A549 (cell line): ENCODE measurements at regions not wholly inside any gene's neighbourhood (a gene's known extent, or its start where the extent isn't known, plus 50 kb on each side); places are given as distances from the start of the nearest gene placed in this dataset.
"Not testable (repeated sequence)": the region's sequence is repeated elsewhere in the genome, so short reads cannot be mapped to it uniquely, and the experiment has no call there.

Experiments
- ATAC-seq, 2 experiments: fragments of 200-7000 bp in 1 of 2; fragments of >200 bp in 1 of 2; cut with Nextera tagmentation in 1 of 2; cut with Tn5 transposase in 1 of 2; 3 replicates each; pipeline versions ENCODE4 v1.8.0 to v1.9.1; 2018 to 2020; ENCODE audit warnings: mild to moderate bottlenecking in 1 of 2, moderate library complexity in 1 of 2
- CTCF ChIA-PET: fragments of 300-600 bp; sonication (Branson Sonifier 250); formaldehyde crosslinking; extraction: SDS; loops from one replicate; lab custom pipeline; 2021; ENCODE audit warnings: antibody characterized with exemption, inconsistent platforms; lab: Yijun Ruan, JAX
- POLR2A ChIA-PET: fragments of 350-600 bp; formaldehyde crosslinking; extraction: SDS; loops from one replicate; lab custom pipeline; 2021; ENCODE audit warnings: antibody characterized with exemption, inconsistent platforms; lab: Yijun Ruan, JAX
- DNase-seq, 2 experiments: peaks; one replicate each; pipeline versions ENCODE4 v3.0.0 to v3.0.0-alpha.2; 2011 to 2016; ENCODE audit warnings: low read depth in 1 of 2, low spot score in 1 of 2
- FAIRE-seq: peaks from 2 replicates; lab custom pipeline; 2011; peaks lifted over from hg19 to GRCh38; lab: Jason Lieb, UNC
- H3K27ac ChIP-seq, 2 experiments: fragments of >200 bp; sonication (Bioruptor Twin); formaldehyde crosslinking; 3 replicates each; pipeline ENCODE4 v1.5.1; 2016 to 2017
- H3K4me1 ChIP-seq: fragments of >200 bp; sonication (Bioruptor Twin); formaldehyde crosslinking; 3 replicates; pipeline ENCODE4 v1.6.1; 2016
- H3K4me2 ChIP-seq: fragments of >200 bp; sonication (Bioruptor Twin); formaldehyde crosslinking; 3 replicates; pipeline ENCODE4 v1.6.1; 2016
- H3K4me3 ChIP-seq: fragments of >200 bp; sonication (Bioruptor Twin); formaldehyde crosslinking; 3 replicates; pipeline ENCODE4 v1.5.1; 2016
- H3K9me3 ChIP-seq: fragments of >200 bp; sonication (Bioruptor Twin); formaldehyde crosslinking; 3 replicates; pipeline ENCODE4 v1.6.1; 2016
- BHLHE40 ChIP-seq: IDR thresholded peaks from 2 replicates; pipeline ENCODE4 v1.6.1; 2012; ENCODE audit warnings: low read depth, low read length, inconsistent platforms
- CEBPB ChIP-seq, 2 experiments: fragments of >200 bp in 1 of 2; sonication (Bioruptor Twin) in 1 of 2; formaldehyde crosslinking in 1 of 2; IDR thresholded peaks; 2 replicates each; pipeline ENCODE4 v1.6.1; 2012 to 2016
- CHD4 ChIP-seq: fragments of 200-600 bp; sonication (generic); IDR thresholded peaks from 2 replicates; pipeline ENCODE4 v1.6.1; 2016; ENCODE audit warnings: antibody characterized with exemption, mild to moderate bottlenecking, borderline replicate concordance
- EHMT2 ChIP-seq: fragments of 200-600 bp; sonication (generic); IDR thresholded peaks from 2 replicates; pipeline ENCODE4 v1.6.1; 2016; ENCODE audit warnings: antibody characterized with exemption, low read depth, mild to moderate bottlenecking, moderate library complexity
- ESRRA ChIP-seq: fragments of 150-350 bp; IDR thresholded peaks from 2 replicates; pipeline ENCODE4 v1.6.1; 2014; ENCODE audit warnings: mild to moderate bottlenecking, low read length, borderline replicate concordance
- FOXS1 ChIP-seq: fragments of 250-450 bp; sonication (Bioruptor Pico); IDR thresholded peaks from 2 replicates; pipeline ENCODE4 v1.5.0; 2020; ENCODE audit warnings: mild to moderate bottlenecking, moderate library complexity
- GATA3 ChIP-seq: IDR thresholded peaks from 2 replicates; pipeline ENCODE4 v1.6.1; 2012; ENCODE audit warnings: borderline replicate concordance
- HDAC2 ChIP-seq: fragments of 200-600 bp; sonication (generic); IDR thresholded peaks from 2 replicates; pipeline ENCODE4 v1.6.1; 2016
- HOXA7 ChIP-seq: fragments of 250-450 bp; sonication (Bioruptor Pico); IDR thresholded peaks from 2 replicates; pipeline ENCODE4 v1.5.0; 2020; ENCODE audit warnings: mild to moderate bottlenecking, moderate library complexity
- HOXB13 ChIP-seq: fragments of 250-450 bp; sonication (Bioruptor Pico); IDR thresholded peaks from 2 replicates; pipeline ENCODE4 v1.5.0; 2020; ENCODE audit warnings: low read depth, mild to moderate bottlenecking, moderate library complexity
- HOXB5 ChIP-seq: fragments of 250-450 bp; sonication (Bioruptor Pico); IDR thresholded peaks from 2 replicates; pipeline ENCODE4 v1.5.0; 2020; ENCODE audit warnings: mild to moderate bottlenecking, moderate library complexity
- KDM1A ChIP-seq: fragments of 200-600 bp; sonication (generic); IDR thresholded peaks from 2 replicates; pipeline ENCODE4 v1.6.1; 2016; ENCODE audit warnings: low read depth, mild to moderate bottlenecking
- KDM5A ChIP-seq: fragments of 200-600 bp; sonication (generic); IDR thresholded peaks from 2 replicates; pipeline ENCODE4 v1.6.1; 2016; ENCODE audit warnings: antibody characterized with exemption, mild to moderate bottlenecking
- MAFK ChIP-seq: fragments of 450-650 bp; IDR thresholded peaks from 2 replicates; pipeline ENCODE4 v1.6.1; 2014; ENCODE audit not compliant: partially characterized antibody
- MAX ChIP-seq: IDR thresholded peaks from 2 replicates; pipeline ENCODE4 v1.6.1; 2012
- NFE2L2 ChIP-seq: fragments of 150-350 bp; conservative IDR thresholded peaks from 2 replicates; pipeline ENCODE4 v1.6.1; 2014; ENCODE audit warnings: low read length
- RARB ChIP-seq: fragments of 250-450 bp; sonication (Bioruptor Pico); IDR thresholded peaks from 2 replicates; pipeline ENCODE4 v1.8.0; 2021; ENCODE audit warnings: mild to moderate bottlenecking, moderate library complexity
- USF2 ChIP-seq: fragments of 450-650 bp; IDR thresholded peaks from 2 replicates; pipeline ENCODE4 v1.6.1; 2014; ENCODE audit warnings: antibody characterized with exemption
- ZC3H11A ChIP-seq: fragments of 450-650 bp; IDR thresholded peaks from 2 replicates; pipeline ENCODE4 v1.6.1; 2014; ENCODE audit warnings: antibody characterized with exemption, mild to moderate bottlenecking
- ZFP36 ChIP-seq: fragments of 450-650 bp; IDR thresholded peaks from 2 replicates; pipeline ENCODE4 v1.6.1; 2014; ENCODE audit warnings: borderline replicate concordance; ENCODE audit not compliant: partially characterized antibody
- ZSCAN20 ChIP-seq: fragments of 250-450 bp; sonication (Bioruptor Pico); IDR thresholded peaks from 2 replicates; pipeline ENCODE4 v1.8.0; 2022; ENCODE audit warnings: mild to moderate bottlenecking, moderate library complexity
- WGBS: methylation state at CpG from one replicate; pipeline ENCODE4 v1.1.6; 2017; ENCODE audit errors: missing lambda C conversion rate; 5-methylcytosine and 5-hydroxymethylcytosine counted together

GRCh38 chr1:66464351-66464750 lies 69.6 kb upstream of the SGIP1 start:
- no peaks in the 10 kb centered on the region for H3K9me3 ChIP-seq
- FAIRE-seq (no peak), ATAC-seq (no peak)
- TF ChIP-seq HOXB5 = no peak
- no peak for TF ChIP-seq GATA3
- no peak for TF ChIP-seq ZFP36
- TF ChIP-seq HDAC2 = no peak
- TF ChIP-seq CHD4 = no peak
- no peak for TF ChIP-seq MAFK
- TF ChIP-seq, all 56 proteins: peak for 0
- H3K4me1 ChIP-seq = no peaks in the 10 kb centered on the region
- H3K27ac ChIP-seq = no peak overlapping the region
- DNase-seq = no peak
- POLR2A ChIA-PET = no interaction called here
- no peak overlapping the region for H3K4me3 ChIP-seq
- H3K4me2 ChIP-seq = no peak overlapping the region
- CTCF ChIA-PET = no interaction called here

GRCh38 chr1:66464802-66465201 lies 69.2 kb upstream of the SGIP1 start:
- TF ChIP-seq HOXB5 = no peak
- TF ChIP-seq HOXA7 (CRISPR knock-in tag) = no peak
- 0 out of 2 replicates have a peak, but pooled peaks have one; percentile 15 for TF ChIP-seq USF2
- TF ChIP-seq, all 56 proteins: peak for 1
- POLR2A ChIA-PET = no interaction called here
- Histone ChIP-seq H3K27ac (no peak overlapping the region), H3K9me3 (no peaks in the 10 kb centered on the region), H3K4me3 (no peak overlapping the region), H3K4me1 (no peaks in the 10 kb centered on the region), H3K4me2 (no peak overlapping the region)
- FAIRE-seq = no peak
- peak; percentile 43 to 51; a peak in 3 of 6 replicates for ATAC-seq
- WGBS = 45% methylated on average over 2 of the region's 2 CpGs
- CTCF ChIA-PET = no interaction called here
- peak in 1 of 2 experiments; percentile 16 for DNase-seq

GRCh38 chr1:66466695-66467094 lies 67.3 kb upstream of the SGIP1 start:
- 52% methylated on average over 2 of the region's 2 CpGs for WGBS
- H3K4me3 ChIP-seq, H3K4me2 ChIP-seq, H3K27ac ChIP-seq, FAIRE-seq, H3K9me3 ChIP-seq, H3K4me1 ChIP-seq, POLR2A ChIA-PET, DNase-seq, CTCF ChIA-PET, ATAC-seq: not testable (repeated sequence)

- Histone ChIP-seq H3K27ac (no peak overlapping the region), H3K4me3 (no peak overlapping the region), H3K9me3 (no peaks in the 10 kb centered on the region), H3K4me2 (no peak overlapping the region), H3K4me1 (no peaks in the 10 kb centered on the region)
- ChIA-PET POLR2A (no interaction called here), CTCF (interaction anchor here (1.1 to 2.0 kb wide), 4 partner anchors 9 to 226 kb away, joined by 3 to 5 read pairs (median 4); no protein-coding TSS in a partner anchor)
- no peak for TF ChIP-seq KDM1A
- no peak for TF ChIP-seq NFE2L2
- no peak for TF ChIP-seq KDM5A
- TF ChIP-seq ESRRA = no peak
- TF ChIP-seq ZSCAN20 (CRISPR knock-in tag) = no peak
- TF ChIP-seq RARB (CRISPR knock-in tag) = no peak
- no peak for TF ChIP-seq EHMT2
- TF ChIP-seq CEBPB (IDR thresholded peaks at IDR 0.05) = no peak
- TF ChIP-seq MAX = no peak
- no peak for TF ChIP-seq HOXB13 (CRISPR knock-in tag)
- no peak for TF ChIP-seq BHLHE40
- no peak for TF ChIP-seq ZC3H11A
- no peak for TF ChIP-seq FOXS1 (CRISPR knock-in tag)
- no peak for DNase-seq
- no peak for FAIRE-seq
- WGBS = 65% methylated on average over 2 of the region's 2 CpGs
- ATAC-seq = no peak
Observed at GRCh38 chr1:66468722-66469121, 65.2 kb upstream of the SGIP1 start.
